HG03025 (cell line): ENCODE measurements at regions not wholly inside any gene's neighbourhood (a gene's known extent, or its start where the extent isn't known, plus 50 kb on each side); places are given as distances from the start of the nearest gene placed in this dataset.
"Not testable (repeated sequence)": the region's sequence is repeated elsewhere in the genome, so short reads cannot be mapped to it uniquely, and the experiment has no call there.

Source experiments
- ATAC-seq: cut with Tn5 transposase; IDR thresholded peaks from one replicate; pipeline ENCODE4 v1.9.1; 2021; ENCODE audit warnings: mild to moderate bottlenecking, moderate library complexity; ENCODE audit not compliant: unreplicated experiment, low FRiP score

GRCh38 chr5:40356248-40356647 lies 323.5 kb upstream of the PTGER4 start:
- no peak for ATAC-seq

- ATAC-seq = no peak
Observed at GRCh38 chr5:40355846-40356245, 323.9 kb upstream of the PTGER4 start.

DNA sequence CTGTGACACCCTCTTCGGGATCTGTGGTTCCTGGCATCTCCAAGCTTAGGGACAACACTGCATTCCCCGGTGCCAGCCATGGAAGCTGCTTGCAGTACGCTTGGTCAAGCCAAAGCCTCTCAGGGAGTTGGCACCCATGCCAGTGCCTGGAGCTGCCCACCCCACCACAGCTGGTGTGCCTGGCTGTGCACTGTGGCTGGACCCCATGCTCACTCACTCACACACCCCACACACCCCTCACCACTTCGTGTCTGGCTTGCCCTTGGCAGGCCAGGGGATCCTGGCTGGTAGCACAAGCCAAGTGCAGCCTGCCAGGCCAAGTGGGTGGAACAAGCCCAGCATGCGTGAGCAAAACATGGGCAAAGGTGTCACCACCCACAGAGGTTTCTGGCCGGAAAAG lies 324.5 kb upstream of the PTGER4 start:
- no peak for ATAC-seq

GRCh38 chr5:40354171-40354570 lies 325.5 kb upstream of the PTGER4 start:
- ATAC-seq = no peak

DNA sequence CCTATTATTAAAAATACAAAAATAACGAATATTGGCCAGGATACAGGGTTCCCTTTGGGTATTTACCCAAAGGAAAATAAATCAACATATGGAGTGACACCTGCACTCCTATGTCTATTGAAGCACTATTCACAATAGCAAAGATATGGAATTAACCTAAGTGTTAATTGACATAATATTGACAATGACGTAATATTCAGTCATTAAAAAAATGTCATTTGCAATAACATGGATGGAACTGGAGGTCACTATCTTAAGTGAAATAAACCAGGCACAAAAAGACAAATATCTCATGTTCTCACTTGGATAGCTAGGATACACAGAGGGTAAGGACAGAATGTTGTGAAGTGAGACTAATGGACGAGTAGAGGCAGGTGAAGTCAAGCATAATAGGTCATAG lies 326.3 kb upstream of the PTGER4 start:
- no peak for ATAC-seq

- no peak for ATAC-seq
Observed at GRCh38 chr5:40347981-40348725, 331.6 kb upstream of the PTGER4 start.

DNA sequence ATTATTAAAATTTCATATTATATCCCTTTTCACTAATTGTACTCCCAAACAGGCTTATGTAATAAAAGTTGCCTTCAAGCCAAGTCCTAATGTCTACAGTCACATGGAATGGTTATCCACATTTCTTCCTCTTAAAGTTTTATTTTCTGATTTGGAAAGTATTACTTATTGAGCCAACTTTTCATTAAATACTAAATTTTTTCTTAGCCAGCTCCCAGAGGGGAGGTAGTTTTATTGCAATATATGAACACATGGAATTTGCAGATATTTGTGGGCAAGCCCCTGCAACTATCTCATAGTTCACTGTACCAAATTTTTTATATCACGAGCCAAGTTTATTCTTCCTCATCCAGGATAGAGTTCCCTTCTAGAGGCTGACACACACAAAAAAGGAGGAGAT lies 332.8 kb upstream of the PTGER4 start:
- ATAC-seq = no peak

DNA sequence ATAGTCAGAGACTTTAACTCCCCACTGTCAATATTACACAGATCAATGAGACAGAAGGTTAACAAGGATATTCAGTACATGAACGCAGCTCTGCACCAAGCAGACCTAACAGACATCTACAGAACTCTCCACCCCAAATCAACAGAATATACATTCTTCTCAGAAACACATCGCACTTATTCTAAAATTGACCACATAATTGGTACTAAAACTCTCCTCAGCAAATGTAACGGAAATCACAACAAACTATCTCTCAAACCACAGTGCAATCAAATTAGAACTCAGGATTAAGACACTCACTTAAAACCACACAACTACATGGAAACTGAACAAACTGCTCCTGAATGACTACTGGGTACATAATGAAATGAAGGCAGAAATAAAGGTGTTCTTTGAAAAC lies 341.3 kb upstream of the PTGER4 start:
- not testable (repeated sequence) for ATAC-seq

DNA sequence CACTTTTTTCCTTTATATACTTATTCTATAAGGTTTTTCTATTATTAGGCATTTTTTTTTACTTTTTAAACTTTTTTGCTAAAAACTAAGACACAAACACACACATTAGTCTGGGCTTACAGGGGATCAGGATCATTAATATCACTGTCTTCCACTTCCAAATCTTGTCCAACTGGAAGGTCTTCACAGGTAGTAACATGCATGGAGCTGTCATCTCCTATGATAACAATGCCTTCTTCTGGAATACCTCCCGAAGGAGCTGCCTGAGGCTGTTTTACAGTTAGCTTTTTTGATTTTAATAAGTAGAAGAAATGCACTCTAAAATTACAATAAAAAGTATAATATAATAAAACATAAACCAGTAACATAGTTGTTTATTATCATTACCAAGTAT lies 345.5 kb upstream of the PTGER4 start:
- no peak for ATAC-seq

DNA sequence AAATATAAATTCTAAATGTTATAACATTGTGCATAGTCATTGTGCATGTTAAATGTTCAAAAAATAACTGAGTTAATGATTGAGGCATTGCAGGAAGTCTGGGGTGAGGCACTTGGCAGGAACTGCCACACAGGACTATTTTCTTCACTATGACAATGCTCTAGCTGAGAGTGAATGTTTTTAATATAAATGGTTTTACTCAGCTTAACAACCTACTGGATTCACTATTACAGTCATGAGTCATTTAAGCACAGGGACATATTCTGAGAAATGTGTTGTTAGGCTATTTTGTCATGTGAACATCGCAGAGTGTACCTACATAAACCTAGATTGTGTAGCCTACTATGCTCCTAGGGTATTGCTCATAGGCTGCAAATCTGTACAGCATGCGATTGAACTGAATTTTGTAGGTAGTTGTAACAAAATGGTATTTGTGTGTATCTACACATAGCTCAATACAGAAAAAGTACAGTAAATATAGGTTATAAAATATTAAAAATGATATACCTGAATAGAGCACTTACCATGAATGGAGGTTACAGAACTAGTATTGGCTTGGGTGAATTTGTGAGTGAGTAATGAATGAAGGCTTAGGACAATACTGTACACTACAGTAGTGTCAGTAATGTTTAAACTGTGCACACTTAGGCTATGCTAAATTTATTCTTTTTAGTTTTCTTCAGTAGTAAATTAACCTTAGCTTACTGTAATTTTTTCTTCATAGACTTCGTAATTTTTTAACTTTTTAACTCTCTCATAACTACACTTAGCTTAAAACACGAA lies 346.1 kb upstream of the PTGER4 start:
- no peak for ATAC-seq

DNA sequence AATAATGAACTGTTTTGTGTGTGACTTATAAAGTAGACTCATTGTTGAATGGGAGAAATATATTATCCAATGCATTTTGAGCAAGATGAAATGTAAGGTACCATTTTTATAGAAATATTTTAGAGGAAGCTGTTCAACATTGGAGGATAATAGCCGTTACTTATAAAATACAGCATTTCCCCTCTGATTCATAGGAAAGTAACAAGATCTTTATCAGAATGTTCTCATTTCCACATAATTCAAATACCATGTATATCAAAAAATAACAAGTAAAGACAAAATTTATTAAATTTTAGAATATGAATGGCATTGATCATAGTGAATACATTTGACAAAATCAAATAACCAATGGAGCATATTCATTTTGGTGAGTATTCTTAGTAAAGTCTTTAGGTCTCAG lies 346.7 kb upstream of the PTGER4 start:
- ATAC-seq = no peak

DNA sequence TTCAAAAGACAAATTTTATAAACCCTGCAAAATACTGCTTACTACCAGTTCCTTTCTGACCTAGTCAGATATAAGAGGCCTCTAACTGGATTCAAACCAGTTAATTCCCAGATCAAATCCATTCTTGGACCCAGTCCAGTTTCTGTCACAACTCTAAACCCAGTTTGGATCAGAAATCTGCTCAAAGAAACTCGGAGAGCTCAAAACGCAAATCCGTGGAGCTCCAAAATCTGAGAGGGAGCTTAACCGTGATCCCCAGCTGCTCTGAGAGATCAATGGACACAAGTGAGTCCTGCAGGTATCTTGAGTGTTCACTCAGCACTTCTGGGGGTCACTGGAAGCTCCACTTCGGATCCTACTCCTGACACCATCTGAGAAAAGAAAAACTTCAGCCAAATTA lies 348.1 kb upstream of the PTGER4 start:
- ATAC-seq = no peak

GRCh38 chr5:40321514-40321913 lies 358.2 kb upstream of the PTGER4 start:
- no peak for ATAC-seq

- no peak for ATAC-seq
Observed at GRCh38 chr5:40318395-40318794, 361.3 kb upstream of the PTGER4 start.

DNA sequence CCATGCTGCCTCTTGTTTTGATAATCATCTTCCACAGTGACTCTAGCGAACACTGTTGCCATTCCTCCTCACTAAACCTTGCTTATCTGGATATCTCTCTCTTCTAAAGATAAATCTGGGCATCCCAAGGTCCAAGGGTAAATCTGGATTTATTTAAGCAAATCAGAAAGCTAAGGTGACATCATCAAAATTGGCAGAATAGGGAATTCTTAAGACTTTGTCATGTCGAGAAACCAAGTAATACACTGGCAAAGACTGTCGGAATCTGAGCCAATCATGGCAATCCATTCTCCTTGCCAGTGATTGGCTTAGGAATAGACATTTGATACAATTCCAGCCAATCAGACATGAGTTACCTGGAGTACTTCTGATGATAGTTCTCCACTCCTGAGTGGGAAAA lies 362.7 kb upstream of the PTGER4 start:
- ATAC-seq = no peak

- no peak for ATAC-seq
Observed at GRCh38 chr5:40315126-40315525, 364.6 kb upstream of the PTGER4 start.

DNA sequence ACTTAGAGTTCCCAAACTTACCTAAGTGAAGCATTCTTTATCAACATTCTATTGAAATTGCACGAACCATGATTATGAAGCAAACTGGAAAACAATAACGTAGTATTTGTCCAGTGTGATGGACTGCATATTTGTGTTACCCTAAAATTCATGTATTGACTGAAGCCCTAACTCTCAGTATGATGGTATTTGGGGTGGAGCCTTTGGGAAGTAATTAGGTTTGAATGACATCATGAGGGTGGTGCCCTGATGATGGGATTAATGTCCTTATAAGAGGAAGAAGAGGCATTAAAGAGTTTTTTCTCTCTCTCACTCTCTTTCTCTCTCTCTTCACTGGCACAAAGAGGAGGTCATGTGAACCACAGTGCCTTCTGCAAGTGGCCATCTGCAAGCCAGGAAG lies 365.4 kb upstream of the PTGER4 start:
- ATAC-seq = no peak

GRCh38 chr5:40312205-40312604 lies 367.5 kb upstream of the PTGER4 start:
- ATAC-seq = no peak

DNA sequence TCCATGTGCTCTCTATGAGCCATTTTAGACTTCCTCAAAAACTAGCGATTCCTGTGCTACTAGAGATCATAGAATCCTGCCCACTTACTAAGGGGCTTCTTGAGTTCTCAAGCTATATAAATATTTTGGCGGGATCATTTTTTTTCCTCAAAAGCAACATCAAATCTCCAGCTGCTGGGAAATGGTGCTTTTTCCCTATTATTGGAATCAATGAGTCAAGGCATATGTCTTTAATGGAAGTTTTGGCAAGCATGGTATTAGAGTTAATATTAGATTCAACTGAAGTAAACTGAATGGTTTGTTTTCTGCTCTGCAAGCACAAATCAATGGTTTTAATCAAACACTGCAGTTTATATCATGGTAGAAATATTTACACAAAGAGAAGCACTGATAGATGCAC lies 369.9 kb upstream of the PTGER4 start:
- ATAC-seq = no peak

GRCh38 chr5:40308867-40309266 lies 370.8 kb upstream of the PTGER4 start:
- ATAC-seq = no peak

DNA sequence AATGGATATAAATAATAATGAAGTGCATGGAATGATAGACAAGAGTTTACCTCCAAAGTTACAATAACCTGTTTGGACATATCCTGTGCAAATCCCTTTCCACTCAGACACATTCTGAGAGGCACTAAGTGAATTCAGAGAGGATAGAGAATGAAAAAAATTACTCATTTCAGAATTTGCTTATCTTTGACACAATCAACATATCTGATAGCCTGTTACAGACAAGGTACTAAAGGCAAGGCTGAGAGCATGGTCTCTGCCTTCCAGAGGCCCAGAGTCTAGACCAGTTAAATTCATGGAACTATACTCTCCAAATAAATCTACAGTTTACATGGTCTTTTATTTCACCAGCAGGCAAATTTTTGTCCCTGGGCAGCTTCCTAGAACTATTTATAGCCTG lies 371.8 kb upstream of the PTGER4 start:
- no peak for ATAC-seq

GRCh38 chr5:40306869-40307487 lies 372.7 kb upstream of the PTGER4 start:
- no peak for ATAC-seq
